H9 (cell line): ENCODE measurements at regions not wholly inside any gene's neighbourhood (a gene's known extent, or its start where the extent isn't known, plus 50 kb on each side); places are given as distances from the start of the nearest gene placed in this dataset.

ENCODE experiments used
- DNase-seq: peaks from one replicate; pipeline ENCODE4 v3.0.0-alpha.2; 2017
- H2AFZ ChIP-seq: one replicate; pipeline ENCODE4 v1.6.1; 2013; ENCODE audit warnings: mild to moderate bottlenecking, low read length, control low read depth, moderate library complexity
- H2AK5ac ChIP-seq: 2 replicates; pipeline ENCODE4 v1.6.1; 2013; ENCODE audit warnings: low read length, control low read depth, mixed read lengths; ENCODE audit not compliant: insufficient read length
- H2BK120ac ChIP-seq: one replicate; pipeline ENCODE4 v1.6.1; 2013; ENCODE audit warnings: low read depth, mild to moderate bottlenecking, low read length, control low read depth, inconsistent platforms; ENCODE audit not compliant: poor library complexity, severe bottlenecking
- H2BK12ac ChIP-seq: 2 replicates; pipeline ENCODE4 v1.6.1; 2013; ENCODE audit warnings: low read length, control low read depth, mixed read lengths, low read depth; ENCODE audit not compliant: insufficient read length
- H2BK15ac ChIP-seq: 2 replicates; pipeline ENCODE4 v1.6.1; 2013; ENCODE audit warnings: low read depth, low read length, control low read depth
- H2BK20ac ChIP-seq: one replicate; pipeline ENCODE4 v1.6.1; 2013; ENCODE audit warnings: low read depth, mild to moderate bottlenecking, low read length, control low read depth, inconsistent platforms; ENCODE audit not compliant: poor library complexity, severe bottlenecking
- H2BK5ac ChIP-seq: 2 replicates; pipeline ENCODE4 v1.6.1; 2013; ENCODE audit warnings: low read length, control low read depth, mixed read lengths; ENCODE audit not compliant: insufficient read length
- H3K14ac ChIP-seq: 2 replicates; pipeline ENCODE4 v1.6.1; 2013; ENCODE audit warnings: low read length, control low read depth; ENCODE audit not compliant: insufficient read depth
- H3K18ac ChIP-seq: 2 replicates; pipeline ENCODE4 v1.6.1; 2013; ENCODE audit warnings: low read depth, mild to moderate bottlenecking, mixed read lengths, low read length, control low read depth; ENCODE audit not compliant: insufficient read length
- H3K23ac ChIP-seq: 2 replicates; pipeline ENCODE4 v1.6.1; 2013; ENCODE audit warnings: low read length, control low read depth, mixed read lengths, low read depth; ENCODE audit not compliant: insufficient read length
- H3K23me2 ChIP-seq: 2 replicates; pipeline ENCODE4 v1.6.1; 2013; ENCODE audit warnings: low read depth, mild to moderate bottlenecking, mixed read lengths, low read length, control low read depth; ENCODE audit not compliant: insufficient read length, poor library complexity, severe bottlenecking
- H3K27ac ChIP-seq: 2 replicates; pipeline ENCODE4 v1.5.1; 2013; ENCODE audit warnings: low read length, control low read depth, mixed read lengths, low read depth; ENCODE audit not compliant: insufficient read length
- H3K27me3 ChIP-seq: 2 replicates; pipeline ENCODE4 v1.6.1; 2013; ENCODE audit warnings: low read length, control low read depth, inconsistent platforms; ENCODE audit not compliant: insufficient read depth
- H3K4ac ChIP-seq: 2 replicates; pipeline ENCODE4 v1.6.1; 2013; ENCODE audit warnings: low read depth, mild to moderate bottlenecking, control low read depth, inconsistent platforms, low read length, moderate library complexity
- H3K4me1 ChIP-seq: 2 replicates; pipeline ENCODE4 v1.6.1; 2013; ENCODE audit warnings: low read length, control low read depth, inconsistent platforms; ENCODE audit not compliant: insufficient read depth
- H3K4me2 ChIP-seq: 2 replicates; pipeline ENCODE4 v1.6.1; 2013; ENCODE audit warnings: low read length, control low read depth, mixed read lengths; ENCODE audit not compliant: insufficient read length, insufficient read depth
- H3K56ac ChIP-seq: 2 replicates; pipeline ENCODE4 v1.6.1; 2013; ENCODE audit warnings: low read depth, mild to moderate bottlenecking, mixed read lengths, low read length, control low read depth; ENCODE audit not compliant: insufficient read length
- H3K79me1 ChIP-seq: 2 replicates; pipeline ENCODE4 v1.6.1; 2013; ENCODE audit warnings: low read depth, mild to moderate bottlenecking, moderate library complexity, low read length, control low read depth, inconsistent platforms; ENCODE audit not compliant: insufficient read depth, poor library complexity, severe bottlenecking
- H3K79me2 ChIP-seq: 2 replicates; pipeline ENCODE4 v1.6.1; 2013; ENCODE audit warnings: low read length, control low read depth, inconsistent platforms; ENCODE audit not compliant: insufficient read depth
- H3K9ac ChIP-seq: 2 replicates; pipeline ENCODE4 v1.6.1; 2013; ENCODE audit warnings: low read length, control low read depth, mixed read lengths; ENCODE audit not compliant: insufficient read length; ENCODE audit errors: extremely low read depth
- H3K9me3 ChIP-seq: one replicate; pipeline ENCODE4 v1.6.1; 2013; ENCODE audit warnings: low read depth, low read length, inconsistent platforms; ENCODE audit not compliant: control insufficient read depth
- H3T11ph ChIP-seq: one replicate; pipeline ENCODE4 v1.6.1; 2013; ENCODE audit warnings: mild to moderate bottlenecking, low read length, control low read depth, inconsistent platforms
- H4K20me1 ChIP-seq: one replicate; pipeline ENCODE4 v1.6.1; 2013; ENCODE audit not compliant: control insufficient read depth, insufficient read length, insufficient read depth
- H4K5ac ChIP-seq: 2 replicates; pipeline ENCODE4 v1.6.1; 2013; ENCODE audit warnings: low read depth, mild to moderate bottlenecking, mixed read lengths, low read length, control low read depth; ENCODE audit not compliant: insufficient read length
- H4K8ac ChIP-seq: replicated peaks from 2 replicates; pipeline ENCODE4 v1.6.1; 2013; ENCODE audit warnings: low read length, control low read depth, mixed read lengths, low read depth; ENCODE audit not compliant: insufficient read length
- H4K91ac ChIP-seq: 2 replicates; pipeline ENCODE4 v1.6.1; 2013; ENCODE audit warnings: low read depth, mild to moderate bottlenecking, moderate library complexity, mixed read lengths, low read length, control low read depth; ENCODE audit not compliant: insufficient read length
- H3K27ac Mint-ChIP-seq, 3 experiments: 2 replicates in 2 of 3; 3 replicates in 1 of 3; pipeline ENCODE4 v1.8.0; 2020 to 2021; ENCODE audit warnings: mixed read lengths in 3 of 3, mild to moderate bottlenecking in 1 of 3, moderate library complexity in 1 of 3
- H3K27me3 Mint-ChIP-seq: 2 replicates; pipeline ENCODE4 v1.8.0; 2021; ENCODE audit warnings: low read depth, mild to moderate bottlenecking, moderate library complexity, mixed read lengths
- H3K36me3 Mint-ChIP-seq, 3 experiments: 2 replicates in 2 of 3; 3 replicates in 1 of 3; pipeline ENCODE4 v1.8.0; 2020 to 2021; ENCODE audit warnings: low read depth in 3 of 3, mixed read lengths in 3 of 3; ENCODE audit not compliant: insufficient read depth in 1 of 3
- H3K4me1 Mint-ChIP-seq, 2 experiments: 2 replicates each; pipeline ENCODE4 v1.8.0; 2020; ENCODE audit warnings: mixed read lengths in 2 of 2
- H3K4me3 Mint-ChIP-seq, 2 experiments: 2 replicates in 1 of 2; 3 replicates in 1 of 2; pipeline ENCODE4 v1.8.0; 2020 to 2021; ENCODE audit warnings: mild to moderate bottlenecking in 2 of 2, mixed read lengths in 2 of 2, moderate library complexity in 1 of 2
- H3K9me3 Mint-ChIP-seq, 2 experiments: 2 replicates in 1 of 2; 3 replicates in 1 of 2; pipeline ENCODE4 v1.8.0; 2020; ENCODE audit warnings: mild to moderate bottlenecking in 2 of 2, mixed read lengths in 2 of 2, moderate library complexity in 1 of 2
- CTCF ChIP-seq: fragments of 200-600 bp; sonication (generic); conservative IDR thresholded peaks from 3 replicates; pipeline ENCODE4 v1.8.0; 2021; ENCODE audit warnings: antibody characterized with exemption, mild to moderate bottlenecking
- WGBS: extraction: QIAGEN DNeasy Blood & Tissue Kit; methylation state at CpG from one replicate; pipeline ENCODE4 v1.1.7; 2013; ENCODE audit warnings: missing lambda C conversion rate, low lambda C conversion rate, mixed read lengths; ENCODE audit not compliant: insufficient read length; ENCODE audit errors: extremely low coverage; 5-methylcytosine and 5-hydroxymethylcytosine counted together

GRCh38 chr4:64967286-64967685, 558.0 kb upstream of the TECRL start:
- H3K79me2 ChIP-seq = no peaks in the 10 kb centered on the region
- no peak overlapping the region for H3K23ac ChIP-seq
- no peak overlapping the region for H2BK12ac ChIP-seq
- Mint-ChIP-seq H3K27me3 (no peaks in the 10 kb centered on the region), H3K27ac (no peak overlapping the region), H3K4me3 (no peak overlapping the region), H3K4me1 (no peaks in the 10 kb centered on the region), H3K36me3 (peaks cover 6 to 23% (median 13%) of the 10 kb centered on the region in 3 experiments), H3K9me3 (peaks cover 22 to 27% of the 10 kb centered on the region in 2 experiments)
- H2AK5ac ChIP-seq = no peak overlapping the region
- no peak overlapping the region for H4K5ac ChIP-seq
- H3K23me2 ChIP-seq = no peaks in the 10 kb centered on the region
- no peak overlapping the region for H2BK15ac ChIP-seq
- H4K91ac ChIP-seq = no peak overlapping the region
- H3K14ac ChIP-seq = no peak overlapping the region
- H3K56ac ChIP-seq = no peak overlapping the region
- H3K18ac ChIP-seq = no peak overlapping the region
- H3K4me2 ChIP-seq = no peak overlapping the region
- no peaks in the 10 kb centered on the region for H3K27me3 ChIP-seq
- TF ChIP-seq CTCF = no peak
- H2BK20ac ChIP-seq = no peak overlapping the region
- no CpG with 5 or more reads among the region's 2 CpGs for whole genome bisulfite sequencing
- no peak overlapping the region for H4K8ac ChIP-seq
- no peak for DNase-seq
- H3T11ph ChIP-seq = no peak overlapping the region
- H2BK5ac ChIP-seq = no peak overlapping the region
- H2BK120ac ChIP-seq = no peak overlapping the region
- no peak overlapping the region for H3K27ac ChIP-seq
- H3K9me3 ChIP-seq = no peaks in the 10 kb centered on the region
- H3K9ac ChIP-seq = no peak overlapping the region
- H3K4ac ChIP-seq = no peak overlapping the region
- H2AFZ ChIP-seq = no peak overlapping the region
- H3K4me1 ChIP-seq = no peaks in the 10 kb centered on the region
- H3K79me1 ChIP-seq = no peaks in the 10 kb centered on the region
- no peaks in the 10 kb centered on the region for H4K20me1 ChIP-seq
